ENCODE measurements at regions not wholly inside any gene's neighbourhood (a gene's known extent, or its start where the extent isn't known, plus 50 kb on each side); places are given as distances from the start of the nearest gene placed in this dataset.

GRCh38 chr2:173647681-173648311, 293.1 kb downstream of the CDCA7 start:
- Mint-ChIP-seq H3K4me1 (ENCODE audit: low read depth) (no peaks in the 10 kb centered on the region), H3K4me3 (no peak overlapping the region), H3K9me3 (no peaks in the 10 kb centered on the region), H3K36me3 (ENCODE audit: insufficient read depth) (no peaks in the 10 kb centered on the region), H3K27me3 (ENCODE audit: low read depth) (peaks cover 2% of the 10 kb centered on the region)
- ATAC-seq (no peak), DNase-seq (no peak)

GRCh38 chr2:173648816-173649215, 294.1 kb downstream of the CDCA7 start:
- no peak for DNase-seq
- no peak overlapping the region for H3K4me3 Mint-ChIP-seq
- H3K27me3 Mint-ChIP-seq (ENCODE audit: low read depth), result peaks cover 2% of the 10 kb centered on the region
- H3K9me3 Mint-ChIP-seq, result no peaks in the 10 kb centered on the region
- H3K36me3 Mint-ChIP-seq (ENCODE audit: insufficient read depth), result no peaks in the 10 kb centered on the region
- ATAC-seq, result no peak
- H3K4me1 Mint-ChIP-seq (ENCODE audit: low read depth), result no peaks in the 10 kb centered on the region

- Mint-ChIP-seq H3K9me3 (no peaks in the 10 kb centered on the region), H3K4me1 (ENCODE audit: low read depth) (no peaks in the 10 kb centered on the region), H3K36me3 (ENCODE audit: insufficient read depth) (no peaks in the 10 kb centered on the region), H3K27me3 (ENCODE audit: low read depth) (peaks cover 2% of the 10 kb centered on the region), H3K4me3 (no peak overlapping the region)
- DNase-seq (no peak), ATAC-seq (no peak)
These were observed 295.0 kb downstream of the CDCA7 start for GRCh38 chr2:173649527-173650219.

DNA sequence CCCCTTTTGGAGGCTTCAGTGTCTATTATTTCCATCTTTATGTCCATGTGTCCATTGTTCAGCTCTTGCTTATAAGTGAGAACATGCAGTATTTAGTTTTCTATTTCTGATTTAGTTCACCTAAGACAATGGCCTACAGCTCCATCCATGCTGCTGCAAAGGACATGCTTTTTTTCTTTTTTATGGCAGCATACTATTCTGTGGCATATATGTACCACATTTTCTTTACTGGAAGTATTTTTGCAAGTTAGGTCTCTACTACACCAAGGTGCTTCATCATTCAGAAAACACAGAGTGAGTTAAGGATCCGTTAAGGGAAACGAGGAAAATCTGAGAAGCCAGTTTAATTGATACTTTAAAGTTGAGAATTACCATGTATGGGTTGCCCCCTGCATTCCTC, 297.2 kb downstream of the CDCA7 start:
- DNase-seq (no peak), ATAC-seq (no peak)
- Mint-ChIP-seq H3K36me3 (ENCODE audit: insufficient read depth) (no peaks in the 10 kb centered on the region), H3K27me3 (ENCODE audit: low read depth) (peaks cover 2% of the 10 kb centered on the region), H3K4me1 (ENCODE audit: low read depth) (no peaks in the 10 kb centered on the region), H3K9me3 (no peaks in the 10 kb centered on the region), H3K4me3 (no peak overlapping the region)

GRCh38 chr2:173652311-173652710, 297.6 kb downstream of the CDCA7 start:
- Mint-ChIP-seq H3K36me3 (ENCODE audit: insufficient read depth) (no peaks in the 10 kb centered on the region), H3K27me3 (ENCODE audit: low read depth) (peaks cover 1% of the 10 kb centered on the region), H3K4me3 (no peak overlapping the region), H3K9me3 (no peaks in the 10 kb centered on the region), H3K4me1 (ENCODE audit: low read depth) (no peaks in the 10 kb centered on the region)
- DNase-seq (no peak), ATAC-seq (no peak)

DNA sequence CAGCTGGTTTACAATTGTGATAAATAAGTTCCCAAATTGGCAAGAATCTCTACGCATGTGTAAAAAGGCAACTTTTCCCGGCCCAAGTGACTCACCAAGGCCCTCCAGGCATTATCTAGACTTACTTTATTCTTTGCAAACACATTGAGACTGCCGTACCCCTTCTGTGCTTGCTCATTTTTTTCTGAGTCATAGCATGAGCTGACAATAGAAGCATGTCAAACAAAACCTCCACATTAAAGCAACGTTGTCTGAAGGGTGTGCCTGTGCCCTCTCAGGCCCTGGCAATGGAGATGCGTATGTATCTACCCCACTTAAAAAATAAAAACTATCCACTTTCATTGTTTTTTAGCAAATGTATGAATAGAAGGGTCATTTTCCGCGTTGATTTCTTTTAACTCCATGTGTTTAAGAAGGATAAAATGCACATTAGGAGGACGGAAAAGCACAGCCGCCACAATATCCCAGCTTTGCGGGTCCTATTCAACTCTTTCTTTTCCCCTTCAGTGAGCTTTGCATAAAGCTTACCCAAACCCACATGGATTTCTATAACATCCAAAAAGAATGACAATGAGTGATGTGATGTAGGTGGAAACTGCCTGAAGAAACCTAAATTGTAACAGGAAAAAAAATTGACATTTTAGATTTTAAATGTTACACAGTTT, 298.2 kb downstream of the CDCA7 start:
- no peaks in the 10 kb centered on the region for H3K36me3 Mint-ChIP-seq (ENCODE audit: insufficient read depth)
- no peak for DNase-seq
- no peaks in the 10 kb centered on the region for H3K4me1 Mint-ChIP-seq (ENCODE audit: low read depth)
- no peak for ATAC-seq
- H3K9me3 Mint-ChIP-seq, result no peaks in the 10 kb centered on the region
- peaks cover under 1% of the 10 kb centered on the region for H3K27me3 Mint-ChIP-seq (ENCODE audit: low read depth)
- no peak overlapping the region for H3K4me3 Mint-ChIP-seq

DNA sequence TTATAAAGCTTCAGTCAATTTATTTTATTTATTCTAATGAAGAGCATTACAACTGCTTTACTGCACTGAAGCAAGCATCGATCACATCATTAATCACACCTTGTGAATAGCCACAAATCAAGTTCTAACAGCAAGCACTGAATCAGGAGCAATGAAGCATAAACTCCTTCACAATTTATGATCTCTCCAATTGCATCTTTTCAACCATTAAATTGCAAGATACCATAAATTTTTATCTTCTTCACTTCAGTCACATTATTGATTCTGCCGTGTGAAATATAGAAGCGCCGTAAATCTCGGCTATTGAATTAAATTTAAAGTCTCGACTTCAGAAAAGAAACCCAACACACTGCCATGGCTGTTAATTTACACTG, 298.7 kb downstream of the CDCA7 start:
- no peak for ATAC-seq
- Mint-ChIP-seq H3K9me3 (no peaks in the 10 kb centered on the region), H3K27me3 (ENCODE audit: low read depth) (peaks cover 3% of the 10 kb centered on the region), H3K4me1 (ENCODE audit: low read depth) (no peaks in the 10 kb centered on the region), H3K36me3 (ENCODE audit: insufficient read depth) (no peaks in the 10 kb centered on the region), H3K4me3 (no peak overlapping the region)
- no peak for DNase-seq

DNA sequence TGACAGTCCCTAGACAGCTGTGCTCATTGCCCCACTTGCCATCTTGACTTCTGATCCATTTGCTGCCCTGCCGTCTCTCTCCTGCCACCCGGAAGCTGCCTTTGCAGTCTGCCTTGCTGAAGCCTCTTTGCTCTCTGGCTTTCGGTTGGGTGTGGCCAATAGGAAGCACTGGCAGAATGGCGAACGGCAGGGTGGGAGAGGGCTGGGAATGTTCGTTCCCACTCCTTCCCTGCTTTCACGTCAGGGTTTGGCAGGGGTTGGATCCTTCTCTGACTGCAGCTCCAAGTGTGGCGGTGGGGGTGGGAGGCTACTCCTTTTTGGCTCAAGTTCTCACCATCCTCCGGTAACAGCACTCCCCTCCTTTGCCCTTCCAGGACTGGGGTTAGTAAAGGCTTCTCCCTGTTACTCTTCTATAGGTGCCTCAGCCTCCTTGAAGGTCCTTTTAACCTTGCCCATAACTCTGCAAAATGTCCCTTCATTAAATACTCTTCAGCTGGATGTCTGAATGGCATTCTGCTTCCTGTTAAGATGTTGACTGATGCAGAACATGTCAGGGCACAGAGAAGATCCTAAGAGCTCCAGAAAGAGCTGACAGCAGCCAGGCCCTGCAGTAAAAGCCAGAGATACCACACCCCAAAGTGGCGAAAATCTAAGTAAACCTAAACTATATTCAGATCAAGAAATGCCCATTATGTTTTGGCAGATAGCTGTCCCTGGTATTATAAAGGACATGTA, 299.7 kb downstream of the CDCA7 start:
- Mint-ChIP-seq H3K4me1 (ENCODE audit: low read depth) (no peaks in the 10 kb centered on the region), H3K27me3 (ENCODE audit: low read depth) (peaks cover 3% of the 10 kb centered on the region), H3K4me3 (no peak overlapping the region), H3K9me3 (no peaks in the 10 kb centered on the region), H3K36me3 (ENCODE audit: insufficient read depth) (no peaks in the 10 kb centered on the region)
- DNase-seq (no peak), ATAC-seq (no peak)

- H3K9me3 Mint-ChIP-seq, result no peaks in the 10 kb centered on the region
- H3K4me1 Mint-ChIP-seq (ENCODE audit: low read depth), result no peaks in the 10 kb centered on the region
- H3K27me3 Mint-ChIP-seq (ENCODE audit: low read depth), result peaks cover 5% of the 10 kb centered on the region
- ATAC-seq (no peak), DNase-seq (no peak)
- H3K4me3 Mint-ChIP-seq, result no peak overlapping the region
- no peaks in the 10 kb centered on the region for H3K36me3 Mint-ChIP-seq (ENCODE audit: insufficient read depth)
These were observed 300.2 kb downstream of the CDCA7 start for GRCh38 chr2:173654896-173655265.

DNA sequence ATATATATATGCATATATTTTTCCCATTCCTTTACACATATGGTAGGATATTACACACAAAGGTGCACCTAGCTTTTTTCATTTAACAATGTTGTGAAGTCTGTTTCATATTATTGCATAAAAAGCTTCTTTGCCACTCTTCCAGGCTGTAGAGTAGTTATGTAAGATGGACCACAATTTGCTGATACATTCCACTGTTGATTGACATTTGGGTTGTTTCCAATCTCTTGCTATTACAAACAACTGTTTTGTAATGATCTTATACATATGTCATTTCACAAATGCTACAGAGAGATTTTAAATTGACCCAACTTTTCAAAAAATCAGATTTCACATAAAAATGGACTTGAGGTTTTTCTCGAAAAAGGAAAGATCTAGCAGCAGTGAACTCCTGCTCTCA, 301.4 kb downstream of the CDCA7 start:
- peaks cover 13% of the 10 kb centered on the region for H3K27me3 Mint-ChIP-seq (ENCODE audit: low read depth)
- H3K4me3 Mint-ChIP-seq, result no peak overlapping the region
- H3K4me1 Mint-ChIP-seq (ENCODE audit: low read depth), result no peaks in the 10 kb centered on the region
- H3K36me3 Mint-ChIP-seq (ENCODE audit: insufficient read depth), result no peaks in the 10 kb centered on the region
- no peak for DNase-seq
- H3K9me3 Mint-ChIP-seq, result no peaks in the 10 kb centered on the region
- no peak for ATAC-seq

DNA sequence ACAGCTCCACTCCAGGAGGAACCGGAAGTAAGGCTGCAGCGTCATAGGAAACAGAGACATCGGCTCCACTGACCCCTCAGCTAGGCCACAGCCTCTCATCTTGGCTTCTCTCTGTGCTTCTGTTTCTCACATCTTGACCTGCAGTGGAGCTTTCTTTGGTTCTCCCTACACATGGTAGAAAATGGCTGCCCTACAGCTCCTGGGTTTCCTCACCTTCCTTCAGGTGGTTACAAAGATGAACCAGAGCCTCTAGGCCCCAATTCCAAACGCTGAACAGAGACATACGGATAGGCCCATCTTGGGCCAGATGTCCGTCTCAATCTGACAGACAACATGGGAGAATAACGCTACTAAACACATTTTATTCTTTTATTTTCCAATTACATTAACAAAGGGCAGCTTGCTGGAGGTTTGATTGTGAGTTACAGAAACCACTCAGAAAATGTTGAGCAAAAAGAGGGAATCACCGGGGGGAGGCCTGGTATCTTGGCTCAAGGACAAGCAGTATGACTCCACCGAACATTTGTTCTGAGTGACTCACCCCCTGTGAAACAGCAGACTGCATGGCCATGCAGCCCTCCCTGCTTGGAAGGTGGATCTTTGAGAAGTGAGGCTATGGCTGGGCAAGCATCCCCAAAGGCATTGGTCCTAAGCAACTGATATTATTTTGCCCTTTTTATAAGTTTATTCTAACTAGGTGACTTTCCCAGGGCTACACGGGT, 303.5 kb downstream of the CDCA7 start:
- Mint-ChIP-seq H3K36me3 (ENCODE audit: insufficient read depth) (no peaks in the 10 kb centered on the region), H3K4me3 (no peak overlapping the region), H3K27me3 (ENCODE audit: low read depth) (peaks cover 16% of the 10 kb centered on the region), H3K4me1 (ENCODE audit: low read depth) (no peaks in the 10 kb centered on the region), H3K9me3 (no peaks in the 10 kb centered on the region)
- DNase-seq (no peak), ATAC-seq (no peak)

DNA sequence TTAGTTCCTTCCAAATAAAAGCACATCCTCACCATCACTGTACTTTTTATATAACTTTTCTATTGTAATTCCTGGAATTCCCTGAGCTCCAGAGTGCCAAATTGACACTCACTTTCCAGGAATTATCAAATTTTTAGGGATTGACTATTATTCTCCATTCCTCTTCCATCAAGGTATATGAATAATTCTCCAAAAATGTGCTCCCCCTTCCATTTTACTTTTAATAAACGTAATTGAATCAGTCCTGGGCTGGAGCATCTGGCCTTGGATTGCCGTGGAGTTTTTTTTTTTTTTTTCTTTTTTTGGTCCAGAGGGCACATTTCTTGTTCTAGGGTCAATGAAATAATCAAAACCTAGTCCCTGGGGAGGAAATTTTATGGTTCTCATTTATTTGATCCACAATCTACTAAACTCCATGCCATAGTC, 304.3 kb downstream of the CDCA7 start:
- H3K27me3 Mint-ChIP-seq (ENCODE audit: low read depth), result peaks cover 20% of the 10 kb centered on the region
- H3K4me3 Mint-ChIP-seq, result no peak overlapping the region
- no peaks in the 10 kb centered on the region for H3K9me3 Mint-ChIP-seq
- no peaks in the 10 kb centered on the region for H3K36me3 Mint-ChIP-seq (ENCODE audit: insufficient read depth)
- no peak for DNase-seq
- H3K4me1 Mint-ChIP-seq (ENCODE audit: low read depth), result no peaks in the 10 kb centered on the region
- no peak for ATAC-seq

- DNase-seq, result no peak
- no peaks in the 10 kb centered on the region for H3K36me3 Mint-ChIP-seq (ENCODE audit: insufficient read depth)
- H3K4me1 Mint-ChIP-seq (ENCODE audit: low read depth), result no peaks in the 10 kb centered on the region
- H3K27me3 Mint-ChIP-seq (ENCODE audit: low read depth), result peaks cover 20% of the 10 kb centered on the region
- no peaks in the 10 kb centered on the region for H3K9me3 Mint-ChIP-seq
- ATAC-seq, result no peak
- H3K4me3 Mint-ChIP-seq, result no peak overlapping the region
These were observed 304.8 kb downstream of the CDCA7 start for GRCh38 chr2:173659509-173659908.

DNA sequence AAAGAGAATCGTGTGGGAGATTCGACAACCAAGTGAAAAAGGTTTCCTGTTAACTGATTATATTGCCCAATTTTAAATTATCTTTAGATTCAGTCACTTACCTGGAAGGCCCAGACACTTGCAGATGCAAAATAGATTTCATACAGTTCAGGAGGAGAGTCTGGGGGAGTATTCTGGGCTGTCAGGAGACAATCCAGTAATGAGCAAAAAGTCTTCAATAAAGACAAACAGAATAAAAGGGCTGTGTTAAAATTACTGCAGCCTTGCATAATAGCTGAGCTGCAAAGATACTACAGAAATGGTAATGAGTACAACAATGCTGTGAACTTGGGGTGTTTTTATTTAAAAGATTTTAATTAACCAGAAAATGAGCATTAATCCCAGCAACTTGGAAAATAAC, 303.6 kb downstream of the SP3 start:
- DNase-seq, result no peak
- Mint-ChIP-seq H3K9me3 (no peaks in the 10 kb centered on the region), H3K36me3 (ENCODE audit: insufficient read depth) (no peaks in the 10 kb centered on the region), H3K4me3 (no peak overlapping the region), H3K4me1 (ENCODE audit: low read depth) (no peaks in the 10 kb centered on the region), H3K27me3 (ENCODE audit: low read depth) (peaks cover 25% of the 10 kb centered on the region)
- no peak for ATAC-seq
